GM12873 (cell line): ENCODE measurements at regions not wholly inside any gene's neighbourhood (a gene's known extent, or its start where the extent isn't known, plus 50 kb on each side); places are given as distances from the start of the nearest gene placed in this dataset.

Experiments used
- CTCF ChIP-seq: IDR thresholded peaks from 2 replicates; pipeline ENCODE4 v1.5.1; 2012; ENCODE audit warnings: low read depth, mild to moderate bottlenecking, moderate library complexity, low read length, control low read depth; ENCODE audit not compliant: insufficient read depth; ENCODE audit errors: missing control alignments

GRCh38 chr7:118845791-118846190, 621.3 kb downstream of the ANKRD7 start:
- no peak for TF ChIP-seq CTCF

- TF ChIP-seq CTCF, result no peak
Observed at GRCh38 chr7:118846977-118847376, 622.5 kb downstream of the ANKRD7 start.

GRCh38 chr7:118855290-118855689, 630.8 kb downstream of the ANKRD7 start:
- TF ChIP-seq CTCF, result no peak

GRCh38 chr7:118858651-118859149, 634.2 kb downstream of the ANKRD7 start:
- no peak for TF ChIP-seq CTCF

- no peak for TF ChIP-seq CTCF
Observed at GRCh38 chr7:118861581-118861980, 637.1 kb downstream of the ANKRD7 start.

- TF ChIP-seq CTCF, result no peak
Observed at GRCh38 chr7:118862740-118863139, 638.2 kb downstream of the ANKRD7 start.

- no peak for TF ChIP-seq CTCF
Observed at GRCh38 chr7:118863966-118864365, 639.5 kb downstream of the ANKRD7 start.
